ENCODE measurements at regions not wholly inside any gene's neighbourhood (a gene's known extent, or its start where the extent isn't known, plus 50 kb on each side); places are given as distances from the start of the nearest gene placed in this dataset.

DNA sequence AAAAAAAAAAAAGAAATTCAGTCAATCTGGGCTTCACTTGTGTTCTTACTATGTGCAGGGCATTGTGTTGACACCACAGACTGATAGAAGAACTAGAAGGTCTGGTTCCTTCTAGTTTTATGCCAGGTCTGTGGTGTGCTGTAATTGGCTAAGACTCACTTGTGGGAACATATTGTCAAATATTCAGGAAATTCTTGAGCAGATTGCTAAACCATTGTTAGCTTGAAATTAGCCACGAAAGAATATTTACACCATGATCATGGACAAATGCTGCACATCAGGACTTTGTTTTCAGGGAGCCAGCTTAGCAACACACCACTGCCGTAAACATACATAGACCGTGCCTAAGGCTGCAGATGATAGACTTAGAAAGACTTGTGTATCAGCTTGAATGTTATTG lies 74.6 kb downstream of the GTPBP8 start:
- TF ChIP-seq, protein P1, sequence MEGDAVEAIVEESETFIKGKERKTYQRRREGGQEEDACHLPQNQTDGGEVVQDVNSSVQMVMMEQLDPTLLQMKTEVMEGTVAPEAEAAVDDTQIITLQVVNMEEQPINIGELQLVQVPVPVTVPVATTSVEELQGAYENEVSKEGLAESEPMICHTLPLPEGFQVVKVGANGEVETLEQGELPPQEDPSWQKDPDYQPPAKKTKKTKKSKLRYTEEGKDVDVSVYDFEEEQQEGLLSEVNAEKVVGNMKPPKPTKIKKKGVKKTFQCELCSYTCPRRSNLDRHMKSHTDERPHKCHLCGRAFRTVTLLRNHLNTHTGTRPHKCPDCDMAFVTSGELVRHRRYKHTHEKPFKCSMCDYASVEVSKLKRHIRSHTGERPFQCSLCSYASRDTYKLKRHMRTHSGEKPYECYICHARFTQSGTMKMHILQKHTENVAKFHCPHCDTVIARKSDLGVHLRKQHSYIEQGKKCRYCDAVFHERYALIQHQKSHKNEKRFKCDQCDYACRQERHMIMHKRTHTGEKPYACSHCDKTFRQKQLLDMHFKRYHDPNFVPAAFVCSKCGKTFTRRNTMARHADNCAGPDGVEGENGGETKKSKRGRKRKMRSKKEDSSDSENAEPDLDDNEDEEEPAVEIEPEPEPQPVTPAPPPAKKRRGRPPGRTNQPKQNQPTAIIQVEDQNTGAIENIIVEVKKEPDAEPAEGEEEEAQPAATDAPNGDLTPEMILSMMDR (IDR thresholded peaks at IDR 0.05; ENCODE audit: low read depth, low read length, missing input control) = no peak
- TF ChIP-seq, protein P2, sequence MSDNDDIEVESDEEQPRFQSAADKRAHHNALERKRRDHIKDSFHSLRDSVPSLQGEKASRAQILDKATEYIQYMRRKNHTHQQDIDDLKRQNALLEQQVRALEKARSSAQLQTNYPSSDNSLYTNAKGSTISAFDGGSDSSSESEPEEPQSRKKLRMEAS (IDR thresholded peaks at IDR 0.05) = no peak
- TF ChIP-seq YY1 (IDR thresholded peaks at IDR 0.05) = no peak
